ENCODE measurements at regions not wholly inside any gene's neighbourhood (a gene's known extent, or its start where the extent isn't known, plus 50 kb on each side); places are given as distances from the start of the nearest gene placed in this dataset.

- H3K4me3 ChIP-seq (ENCODE audit: low read depth, low read length), result no peak overlapping the region
- TF ChIP-seq, protein P1, sequence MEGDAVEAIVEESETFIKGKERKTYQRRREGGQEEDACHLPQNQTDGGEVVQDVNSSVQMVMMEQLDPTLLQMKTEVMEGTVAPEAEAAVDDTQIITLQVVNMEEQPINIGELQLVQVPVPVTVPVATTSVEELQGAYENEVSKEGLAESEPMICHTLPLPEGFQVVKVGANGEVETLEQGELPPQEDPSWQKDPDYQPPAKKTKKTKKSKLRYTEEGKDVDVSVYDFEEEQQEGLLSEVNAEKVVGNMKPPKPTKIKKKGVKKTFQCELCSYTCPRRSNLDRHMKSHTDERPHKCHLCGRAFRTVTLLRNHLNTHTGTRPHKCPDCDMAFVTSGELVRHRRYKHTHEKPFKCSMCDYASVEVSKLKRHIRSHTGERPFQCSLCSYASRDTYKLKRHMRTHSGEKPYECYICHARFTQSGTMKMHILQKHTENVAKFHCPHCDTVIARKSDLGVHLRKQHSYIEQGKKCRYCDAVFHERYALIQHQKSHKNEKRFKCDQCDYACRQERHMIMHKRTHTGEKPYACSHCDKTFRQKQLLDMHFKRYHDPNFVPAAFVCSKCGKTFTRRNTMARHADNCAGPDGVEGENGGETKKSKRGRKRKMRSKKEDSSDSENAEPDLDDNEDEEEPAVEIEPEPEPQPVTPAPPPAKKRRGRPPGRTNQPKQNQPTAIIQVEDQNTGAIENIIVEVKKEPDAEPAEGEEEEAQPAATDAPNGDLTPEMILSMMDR (IDR thresholded peaks at IDR 0.05; ENCODE audit: low read depth, low read length), result no peak
These were observed 351.9 kb downstream of the ENC1 start for GRCh38 chr5:74288448-74289108.

DNA sequence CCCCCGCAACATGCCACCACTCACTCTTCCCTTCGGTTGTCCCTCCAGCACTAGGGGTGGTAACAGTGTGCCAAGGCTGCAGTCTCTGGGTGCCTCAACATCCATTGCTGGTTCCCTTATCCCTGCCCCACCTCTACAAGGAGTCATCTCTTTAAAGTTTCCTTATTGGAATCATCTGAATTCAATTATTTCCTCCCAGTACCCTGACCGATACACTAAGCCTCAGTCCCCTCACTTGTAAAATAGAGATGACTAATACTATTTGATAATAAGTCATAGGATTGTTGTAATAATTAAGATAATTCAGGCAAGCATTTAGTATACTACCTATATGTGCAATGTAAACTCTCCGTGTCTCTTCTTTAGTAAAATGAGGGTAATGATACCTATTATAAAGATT, 352.5 kb downstream of the ENC1 start:
- no peak overlapping the region for H3K4me3 ChIP-seq (ENCODE audit: low read depth, low read length)
- TF ChIP-seq, protein P1 (IDR thresholded peaks at IDR 0.05; ENCODE audit: low read depth, low read length), result no peak

GRCh38 chr5:74286734-74287695, 353.5 kb downstream of the ENC1 start:
- TF ChIP-seq, protein P1 (IDR thresholded peaks at IDR 0.05; ENCODE audit: low read depth, low read length), result no peak
- no peak overlapping the region for H3K4me3 ChIP-seq (ENCODE audit: low read depth, low read length)

DNA sequence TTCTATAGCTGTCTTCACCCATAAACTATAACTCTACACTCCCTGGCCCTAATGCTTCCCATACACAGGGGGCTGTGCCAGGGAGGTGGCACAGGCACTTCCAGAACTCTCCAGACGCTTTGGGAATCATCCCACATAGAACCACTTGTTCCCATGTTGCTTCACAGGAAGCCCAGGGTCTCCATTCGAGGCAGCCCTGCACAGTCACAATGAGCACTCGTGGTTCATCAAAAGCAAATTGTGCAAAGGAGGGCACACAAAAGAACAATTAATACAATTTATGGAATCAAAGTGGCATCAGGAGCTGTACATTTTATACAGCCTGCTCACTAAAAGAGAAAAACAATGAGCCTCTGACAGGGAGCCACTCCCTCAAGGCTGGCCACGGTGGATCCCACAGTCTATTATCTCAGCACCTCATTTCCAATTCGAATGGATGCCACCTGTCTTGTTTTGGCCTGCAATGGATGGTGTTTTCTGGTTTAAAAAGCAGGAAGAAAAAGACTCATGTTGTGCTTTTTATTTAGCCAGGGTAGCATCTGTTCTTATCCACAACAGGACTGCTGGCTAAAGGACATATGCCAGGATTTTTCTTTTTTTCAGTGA, 354.8 kb downstream of the ENC1 start:
- no peak overlapping the region for H3K4me3 ChIP-seq (ENCODE audit: low read depth, low read length)
- TF ChIP-seq, protein P1 (IDR thresholded peaks at IDR 0.05; ENCODE audit: low read depth, low read length), result no peak

DNA sequence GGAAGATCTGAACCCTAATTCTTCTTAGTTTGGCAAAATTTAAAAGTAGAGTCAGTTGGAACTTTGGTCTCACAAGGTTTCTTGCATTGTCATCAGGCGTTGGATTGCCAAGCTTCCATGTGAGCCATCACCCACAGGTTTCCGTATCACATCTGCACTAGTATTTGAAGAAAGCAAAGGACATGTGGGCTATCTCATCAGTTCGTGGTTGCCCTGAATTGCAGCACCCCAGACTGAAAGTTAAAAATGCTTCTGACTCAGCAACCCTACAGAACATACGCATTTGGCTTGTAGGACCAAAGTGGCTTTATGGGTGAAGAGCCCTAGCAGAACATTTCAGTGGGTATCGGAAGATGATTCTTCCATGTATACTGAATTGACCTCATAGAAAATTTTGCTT, 358.0 kb downstream of the ENC1 start:
- no peak overlapping the region for H3K4me3 ChIP-seq (ENCODE audit: low read depth, low read length)
- TF ChIP-seq, protein P1 (IDR thresholded peaks at IDR 0.05; ENCODE audit: low read depth, low read length), result no peak

GRCh38 chr5:74281166-74281565, 359.4 kb downstream of the ENC1 start:
- TF ChIP-seq, protein P1 (IDR thresholded peaks at IDR 0.05; ENCODE audit: low read depth, low read length), result no peak
- no peak overlapping the region for H3K4me3 ChIP-seq (ENCODE audit: low read depth, low read length)

All from WI38 (cell line).